ENCODE measurements at regions not wholly inside any gene's neighbourhood (a gene's known extent, or its start where the extent isn't known, plus 50 kb on each side); places are given as distances from the start of the nearest gene placed in this dataset.
"Not testable (repeated sequence)": the region's sequence is repeated elsewhere in the genome, so short reads cannot be mapped to it uniquely, and the experiment has no call there.

DNA sequence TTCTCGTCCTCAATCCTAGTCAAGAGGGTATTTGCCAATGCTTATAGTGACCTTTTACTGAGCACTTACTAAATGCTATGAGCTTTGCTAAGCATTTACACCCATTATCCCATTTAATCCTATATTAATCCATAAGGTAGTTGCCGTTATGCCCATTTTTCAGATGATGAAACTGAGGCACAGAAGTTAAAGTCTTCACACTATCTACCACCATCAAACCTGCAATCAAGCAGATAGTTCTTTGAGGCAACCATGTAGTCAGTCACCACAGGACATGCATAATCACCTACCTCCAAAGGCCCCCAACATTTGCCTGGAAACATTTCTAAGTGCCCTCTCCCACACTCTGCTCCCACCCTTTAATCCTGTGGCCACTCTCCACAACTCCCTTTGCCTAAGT lies 149.6 kb downstream of the LY86 start:
- H3K27me3 Mint-ChIP-seq = peaks cover 58% of the 10 kb centered on the region
- no peak overlapping the region for H3K27ac Mint-ChIP-seq
- no peaks in the 10 kb centered on the region for H3K36me3 Mint-ChIP-seq

DNA sequence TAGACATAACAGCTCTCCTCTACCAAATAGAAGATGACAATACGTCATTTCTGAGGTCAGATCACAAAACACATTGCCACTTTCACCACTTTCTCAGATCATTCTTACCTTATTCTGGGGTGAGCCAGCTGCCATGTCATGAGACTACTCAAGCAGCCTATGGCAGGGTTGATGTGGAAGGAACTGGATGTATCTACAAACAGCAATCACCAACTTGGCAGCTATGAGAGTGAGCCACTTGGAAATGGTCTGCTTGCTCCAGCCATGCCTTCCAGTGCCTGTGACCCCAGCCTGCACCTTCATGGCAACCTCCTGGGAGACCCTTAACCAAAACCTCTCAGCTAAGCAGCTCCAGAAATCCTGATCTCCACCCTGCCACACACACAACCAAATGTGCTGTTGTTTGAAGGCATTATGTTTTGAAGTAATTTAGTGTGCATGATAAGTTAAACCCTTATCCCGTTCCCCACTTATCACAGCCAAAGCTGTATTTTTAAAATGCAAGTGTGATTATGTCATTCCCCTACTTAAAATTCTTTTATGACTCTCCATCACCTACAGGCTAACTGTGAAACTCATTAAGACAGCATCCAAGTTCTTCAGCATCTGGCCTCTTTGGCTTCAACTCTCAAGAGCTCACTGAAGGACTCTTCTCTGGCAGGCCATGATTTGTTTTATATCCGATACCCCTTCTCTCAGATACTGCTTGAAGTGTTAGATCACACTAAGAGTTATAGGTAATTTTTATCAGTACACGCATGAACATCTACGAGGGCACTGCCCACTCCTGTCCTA lies 150.6 kb downstream of the LY86 start:
- Mint-ChIP-seq H3K9me3 (no peaks in the 10 kb centered on the region), H3K27ac (no peak overlapping the region), H3K4me3 (no peak overlapping the region), H3K36me3 (no peaks in the 10 kb centered on the region), H3K27me3 (peaks cover 48% of the 10 kb centered on the region), H3K4me1 (no peaks in the 10 kb centered on the region)
- ATAC-seq = no peak

More for the DNA sequence above, 149.6 kb downstream of the LY86 start:
- ATAC-seq = no peak
- H3K4me1 Mint-ChIP-seq = no peaks in the 10 kb centered on the region
- H3K9me3 Mint-ChIP-seq = no peaks in the 10 kb centered on the region
- H3K4me3 Mint-ChIP-seq = no peak overlapping the region

DNA sequence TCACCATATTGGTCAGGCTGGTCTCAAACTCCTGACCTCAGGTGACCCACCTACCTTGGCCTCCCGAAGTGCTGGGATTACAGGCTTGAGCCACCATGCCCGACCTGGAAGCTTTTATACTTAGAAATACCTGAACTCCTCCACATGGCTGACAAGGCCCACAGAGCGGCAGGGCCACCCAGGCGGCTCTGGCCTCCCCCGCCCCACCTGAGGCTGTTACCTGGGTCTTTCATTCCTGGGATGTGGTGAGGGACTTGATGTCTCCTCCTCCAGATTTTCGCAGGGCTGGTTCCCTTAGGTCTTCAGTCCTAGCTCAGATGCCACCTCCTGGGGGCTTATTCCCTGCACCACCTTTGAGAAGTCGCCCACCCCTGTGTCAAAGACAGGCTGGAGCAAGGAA lies 152.1 kb downstream of the LY86 start:
- Mint-ChIP-seq H3K4me1 (no peaks in the 10 kb centered on the region), H3K27me3 (peaks cover 33% of the 10 kb centered on the region), H3K9me3 (no peaks in the 10 kb centered on the region), H3K4me3 (no peak overlapping the region), H3K36me3 (no peaks in the 10 kb centered on the region), H3K27ac (no peak overlapping the region)
- no peak for ATAC-seq

DNA sequence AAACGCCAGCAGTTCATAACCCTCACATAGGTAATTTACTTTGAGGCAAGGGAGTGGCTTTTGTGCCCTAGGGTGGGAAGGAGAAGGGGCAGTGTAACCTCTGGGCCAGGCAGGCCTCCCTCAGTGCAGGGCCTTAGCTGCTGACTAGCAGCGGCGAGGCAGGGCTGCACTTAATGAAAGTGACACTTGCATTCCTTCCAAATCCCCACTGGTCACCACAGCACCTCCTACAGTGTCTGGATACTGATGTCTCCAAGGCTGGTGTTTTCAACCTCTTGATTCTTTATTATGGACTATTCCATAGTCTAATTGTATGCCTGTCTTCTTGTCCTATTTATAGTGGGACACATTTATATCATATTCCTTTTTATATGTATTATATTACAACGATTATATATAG lies 152.7 kb downstream of the LY86 start:
- H3K9me3 Mint-ChIP-seq = no peaks in the 10 kb centered on the region
- no peak for ATAC-seq
- no peaks in the 10 kb centered on the region for H3K36me3 Mint-ChIP-seq
- no peak overlapping the region for H3K4me3 Mint-ChIP-seq
- H3K27me3 Mint-ChIP-seq = peaks cover 27% of the 10 kb centered on the region
- no peaks in the 10 kb centered on the region for H3K4me1 Mint-ChIP-seq
- no peak overlapping the region for H3K27ac Mint-ChIP-seq

DNA sequence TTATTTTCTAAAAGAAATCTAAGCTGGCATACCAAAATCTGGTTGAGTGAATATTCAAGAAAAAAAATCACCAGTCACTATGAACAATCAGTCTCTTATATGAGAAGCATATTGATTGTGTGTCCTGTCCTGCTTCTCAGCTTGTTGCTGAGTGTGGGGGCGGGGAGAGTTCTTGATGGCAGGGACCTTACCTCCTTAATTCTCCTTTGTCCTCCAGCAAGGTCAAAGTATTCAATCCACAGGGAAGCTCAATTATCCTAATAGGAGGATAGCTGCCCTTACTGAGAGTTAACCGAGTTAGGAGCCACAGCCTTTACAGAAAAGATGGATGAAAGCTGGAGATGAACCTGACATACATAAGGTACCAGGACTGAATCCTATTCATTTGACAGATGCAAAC lies 154.0 kb downstream of the LY86 start:
- H3K36me3 Mint-ChIP-seq = no peaks in the 10 kb centered on the region
- no peaks in the 10 kb centered on the region for H3K9me3 Mint-ChIP-seq
- ATAC-seq = no peak
- H3K4me3 Mint-ChIP-seq = no peak overlapping the region
- peaks cover 22% of the 10 kb centered on the region for H3K27me3 Mint-ChIP-seq
- no peaks in the 10 kb centered on the region for H3K4me1 Mint-ChIP-seq
- no peak overlapping the region for H3K27ac Mint-ChIP-seq

DNA sequence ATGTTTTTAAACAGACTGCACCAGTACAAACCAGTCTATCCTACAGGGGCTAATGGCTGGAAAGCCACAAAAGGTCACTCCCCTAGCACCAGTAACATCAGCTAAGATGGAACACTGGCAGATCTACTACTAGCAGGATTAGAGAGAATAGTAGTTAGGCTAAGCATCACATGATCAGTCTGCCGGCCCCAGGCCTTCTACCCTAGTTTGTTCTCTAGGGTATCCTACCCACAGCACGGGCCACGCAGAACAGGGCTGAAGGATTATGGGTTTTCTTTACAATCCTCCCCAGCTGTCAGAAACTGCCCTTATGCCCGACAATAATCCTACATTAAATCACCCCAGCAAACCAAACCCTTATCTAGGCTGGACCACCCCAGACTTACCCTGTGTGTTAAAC lies 156.0 kb downstream of the LY86 start:
- Mint-ChIP-seq H3K9me3 (no peaks in the 10 kb centered on the region), H3K4me3 (no peak overlapping the region), H3K27me3 (peaks cover 2% of the 10 kb centered on the region), H3K36me3 (no peaks in the 10 kb centered on the region), H3K27ac (no peak overlapping the region), H3K4me1 (no peaks in the 10 kb centered on the region)
- ATAC-seq = no peak

DNA sequence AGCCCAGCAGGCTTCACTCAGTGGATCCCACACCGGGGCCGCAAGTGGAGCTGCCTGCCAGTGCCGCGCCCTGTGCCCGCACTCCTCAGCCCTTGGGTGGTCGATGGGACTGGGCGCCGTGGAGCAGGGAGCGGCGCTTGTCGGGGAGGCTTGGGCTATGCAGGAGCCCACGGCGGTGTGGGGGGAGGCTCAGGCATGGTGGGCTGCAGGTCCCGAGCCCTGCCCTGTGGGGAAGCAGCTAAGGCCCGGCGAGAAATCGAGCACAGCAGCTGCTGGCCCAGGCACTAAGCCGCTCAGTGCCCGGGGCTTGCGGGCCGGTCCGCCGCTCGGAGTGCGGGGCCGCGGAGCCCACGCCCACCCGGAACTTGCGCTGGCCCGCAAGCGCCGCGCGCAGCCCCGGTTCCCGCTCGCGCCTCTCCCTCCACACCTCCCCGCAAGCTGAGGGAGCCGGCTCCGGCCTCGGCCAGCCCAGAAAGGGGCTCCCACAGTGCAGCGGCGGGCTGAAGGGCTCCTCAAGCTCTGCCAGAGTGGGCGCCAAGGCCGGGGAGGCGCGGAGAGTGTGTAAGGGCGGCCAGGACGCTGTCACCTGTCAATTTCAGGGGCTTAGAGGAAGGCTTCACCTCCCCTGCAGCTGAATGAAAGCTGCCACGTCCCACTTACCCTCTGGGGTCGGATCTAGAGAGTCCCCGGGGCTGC lies 157.3 kb downstream of the LY86 start:
- not testable (repeated sequence) for ATAC-seq, H3K36me3 Mint-ChIP-seq

DNA sequence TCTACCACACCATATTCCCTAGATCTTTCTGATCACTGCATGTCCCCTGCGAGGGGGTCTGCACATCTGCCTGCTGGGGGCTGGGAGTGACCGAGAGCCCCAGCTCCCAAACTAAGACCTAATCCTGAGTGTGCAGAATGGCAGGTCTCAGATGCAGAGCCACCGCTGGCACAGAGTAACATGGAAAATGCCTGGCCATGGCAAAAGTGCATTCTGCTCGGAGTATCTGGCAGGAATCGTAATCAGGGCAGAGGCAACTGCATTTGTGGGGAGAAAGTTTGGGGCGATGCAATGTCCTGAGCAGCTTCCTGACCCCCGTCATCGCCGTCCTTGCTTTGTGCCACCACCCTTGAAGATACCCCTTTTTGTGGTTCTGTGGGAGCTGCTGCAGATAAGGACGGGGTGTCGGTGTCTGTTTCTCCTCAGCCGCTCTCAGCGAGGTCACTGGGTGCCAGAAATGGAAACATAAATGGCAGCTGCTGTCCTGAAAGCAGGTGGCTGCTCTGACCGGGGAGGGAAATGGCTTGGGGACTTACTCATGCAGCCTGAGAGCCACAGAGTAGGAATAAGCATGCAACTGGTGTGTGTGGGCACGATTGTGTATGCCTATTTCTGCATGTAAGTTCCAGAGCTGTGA lies 157.9 kb downstream of the LY86 start:
- H3K27ac Mint-ChIP-seq = no peak overlapping the region

More for the DNA sequence above, 157.3 kb downstream of the LY86 start:
- H3K4me3 Mint-ChIP-seq, H3K4me1 Mint-ChIP-seq, H3K9me3 Mint-ChIP-seq, H3K27ac Mint-ChIP-seq, H3K27me3 Mint-ChIP-seq: not testable (repeated sequence)

DNA sequence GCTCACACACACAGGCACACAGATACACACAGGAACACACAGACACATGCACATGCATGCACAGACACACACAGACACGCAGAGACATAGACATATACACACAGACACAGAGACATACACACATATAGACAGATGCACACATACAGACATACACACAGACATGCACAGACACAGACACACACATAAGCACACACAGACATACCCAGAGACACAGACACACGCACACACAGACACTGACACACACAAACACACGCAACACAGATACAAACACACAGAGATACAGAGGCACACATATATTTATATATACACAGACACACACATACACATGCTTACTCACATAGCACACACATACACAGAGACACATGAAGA lies 158.4 kb downstream of the LY86 start:
- Mint-ChIP-seq H3K4me1 (peaks cover 5% of the 10 kb centered on the region), H3K9me3 (no peaks in the 10 kb centered on the region), H3K36me3 (no peaks in the 10 kb centered on the region), H3K27me3 (no peaks in the 10 kb centered on the region), H3K4me3 (no peak overlapping the region), H3K27ac (no peak overlapping the region)
- no peak for ATAC-seq

More for the DNA sequence above, 157.9 kb downstream of the LY86 start:
- Mint-ChIP-seq H3K4me3 (no peak overlapping the region), H3K27me3 (no peaks in the 10 kb centered on the region), H3K9me3 (no peaks in the 10 kb centered on the region), H3K36me3 (no peaks in the 10 kb centered on the region), H3K4me1 (peaks cover 5% of the 10 kb centered on the region)
- no peak for ATAC-seq

DNA sequence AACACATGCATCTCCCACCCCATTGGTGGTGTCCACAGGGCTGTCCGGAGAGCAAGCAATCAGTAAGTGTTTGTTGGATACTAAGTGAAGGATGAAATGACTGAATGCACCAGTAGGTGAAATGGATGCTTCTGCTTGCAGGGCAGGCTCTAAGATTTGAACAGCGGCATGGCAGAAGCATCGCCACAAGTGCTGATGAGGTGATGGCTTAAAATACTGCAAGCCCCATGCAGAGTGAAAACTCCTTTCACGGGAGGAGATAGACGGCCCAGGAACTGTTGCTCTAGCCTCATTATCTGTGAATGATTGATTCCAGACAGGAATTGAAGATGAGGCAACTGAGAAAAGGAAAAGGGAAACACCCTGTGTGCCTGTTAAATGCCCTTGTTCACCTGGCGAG lies 158.9 kb downstream of the LY86 start:
- Mint-ChIP-seq H3K36me3 (no peaks in the 10 kb centered on the region), H3K4me3 (no peak overlapping the region), H3K9me3 (no peaks in the 10 kb centered on the region), H3K4me1 (peaks cover 5% of the 10 kb centered on the region), H3K27ac (no peak overlapping the region), H3K27me3 (no peaks in the 10 kb centered on the region)
- ATAC-seq = no peak

DNA sequence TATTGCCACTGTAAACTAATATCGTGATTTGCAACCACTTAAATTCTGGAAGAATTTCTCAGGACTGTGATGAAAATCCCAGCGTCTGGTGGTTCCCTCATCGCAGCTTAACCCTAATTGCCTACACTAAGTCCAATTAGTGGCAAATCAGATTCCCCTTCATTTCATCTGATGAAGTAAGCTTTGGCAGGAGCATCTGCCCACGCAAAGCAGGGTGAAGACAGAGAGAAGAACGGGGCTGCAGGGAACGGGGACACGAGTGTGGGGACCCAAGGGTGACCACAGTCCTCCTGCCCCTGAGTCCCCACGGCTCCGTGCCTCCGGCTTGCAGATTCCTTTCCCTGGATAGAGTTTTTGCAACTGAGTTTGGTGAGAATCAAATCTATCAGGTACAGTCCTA lies 159.5 kb downstream of the LY86 start:
- ATAC-seq = no peak
- Mint-ChIP-seq H3K36me3 (no peaks in the 10 kb centered on the region), H3K4me3 (no peak overlapping the region), H3K27me3 (no peaks in the 10 kb centered on the region), H3K9me3 (no peaks in the 10 kb centered on the region), H3K27ac (no peak overlapping the region), H3K4me1 (peaks cover 5% of the 10 kb centered on the region)

DNA sequence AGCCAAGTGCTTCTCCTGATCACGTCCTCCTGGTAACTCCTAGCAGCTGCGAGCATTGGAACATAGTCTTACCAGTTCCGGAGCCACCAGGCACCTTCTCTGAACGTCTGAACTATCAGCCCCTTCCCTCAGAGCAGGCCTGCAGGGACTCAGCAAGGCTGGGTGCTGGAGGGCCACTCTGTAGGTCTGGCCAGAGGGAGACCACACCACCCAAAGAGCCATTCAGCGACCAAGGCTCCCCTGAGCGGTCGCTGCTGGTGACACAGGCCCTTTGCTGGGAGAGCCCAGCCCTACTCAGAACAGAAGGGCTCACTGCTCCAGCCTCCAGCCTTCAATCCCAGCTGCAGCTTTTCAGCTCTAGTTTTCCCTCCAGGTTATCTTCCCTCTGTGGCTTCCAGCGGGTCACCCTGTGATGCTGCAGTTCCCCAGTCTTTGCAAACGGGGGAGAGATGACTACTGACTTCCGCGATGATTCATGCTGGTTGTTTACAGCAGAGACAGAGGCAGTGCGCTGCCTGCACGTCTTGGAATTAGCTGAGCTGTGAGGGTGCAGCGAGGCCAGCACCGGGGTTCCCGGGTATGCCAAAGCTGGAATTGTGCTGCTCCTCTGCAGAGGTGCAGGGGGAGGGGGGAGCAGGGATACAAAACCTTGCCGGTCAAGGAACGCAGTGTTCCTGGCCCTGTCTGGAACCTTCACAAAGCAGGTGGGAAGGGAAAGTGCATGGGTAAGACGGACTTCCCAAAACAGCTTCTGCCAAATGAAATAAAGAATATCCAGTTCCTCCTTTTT lies 161.4 kb downstream of the LY86 start:
- Mint-ChIP-seq H3K9me3 (no peaks in the 10 kb centered on the region), H3K4me1 (peaks cover 5% of the 10 kb centered on the region), H3K36me3 (no peaks in the 10 kb centered on the region), H3K27me3 (no peaks in the 10 kb centered on the region), H3K4me3 (no peak overlapping the region), H3K27ac (no peak overlapping the region)
- ATAC-seq = peak; percentile 35

DNA sequence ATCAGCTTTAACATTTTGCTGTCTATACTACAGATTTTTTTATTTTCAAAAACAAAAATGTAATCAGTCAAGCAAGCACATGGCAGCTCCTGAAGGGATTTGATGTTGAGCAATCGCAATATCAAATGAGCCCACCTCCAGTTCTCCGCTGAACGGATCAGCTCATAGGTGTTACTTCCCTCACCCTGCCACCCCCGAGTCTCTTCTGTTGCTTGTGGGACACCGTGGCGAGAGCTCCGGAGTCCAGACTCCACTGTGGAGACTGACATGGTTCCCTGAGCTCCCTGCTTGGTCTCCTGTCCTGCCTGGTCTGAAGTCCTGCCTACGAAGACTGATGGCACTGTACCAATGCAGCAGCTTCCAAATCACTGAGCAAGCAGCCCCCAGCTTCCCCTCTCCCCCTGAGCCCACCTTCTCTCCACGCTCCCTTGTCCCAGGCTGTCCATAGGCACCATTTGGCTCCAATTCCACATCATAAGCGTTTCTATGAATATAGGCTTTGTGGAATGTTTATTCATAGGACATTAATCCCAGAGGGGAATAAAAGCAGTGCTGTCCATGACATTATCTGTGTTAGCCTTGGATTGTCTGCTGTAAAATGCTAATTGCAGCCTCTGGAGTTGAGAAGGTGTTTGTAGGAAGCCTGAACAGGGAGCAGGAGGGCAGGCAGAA lies 162.2 kb downstream of the LY86 start:
- Mint-ChIP-seq H3K27ac (no peak overlapping the region), H3K9me3 (no peaks in the 10 kb centered on the region), H3K4me1 (peaks cover 5% of the 10 kb centered on the region), H3K36me3 (no peaks in the 10 kb centered on the region), H3K4me3 (no peak overlapping the region), H3K27me3 (no peaks in the 10 kb centered on the region)
- no peak for ATAC-seq

DNA sequence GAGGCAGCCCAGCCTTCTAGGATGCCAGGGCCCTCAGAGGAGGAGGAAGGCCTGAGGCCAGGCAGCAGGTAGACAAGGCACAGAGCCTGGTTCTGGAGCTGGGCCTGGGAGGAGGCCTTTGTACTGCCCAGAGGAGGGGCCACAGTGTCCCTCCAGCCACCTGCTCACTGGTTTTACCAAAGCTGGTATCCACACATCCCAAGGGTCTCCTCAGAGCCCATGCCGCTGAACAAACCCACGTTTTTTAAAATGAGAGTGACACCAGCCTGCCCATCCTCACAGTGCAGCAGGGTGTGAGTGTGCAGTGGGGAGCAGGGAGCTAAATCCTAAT lies 162.7 kb downstream of the LY86 start:
- ATAC-seq = no peak

DNA sequence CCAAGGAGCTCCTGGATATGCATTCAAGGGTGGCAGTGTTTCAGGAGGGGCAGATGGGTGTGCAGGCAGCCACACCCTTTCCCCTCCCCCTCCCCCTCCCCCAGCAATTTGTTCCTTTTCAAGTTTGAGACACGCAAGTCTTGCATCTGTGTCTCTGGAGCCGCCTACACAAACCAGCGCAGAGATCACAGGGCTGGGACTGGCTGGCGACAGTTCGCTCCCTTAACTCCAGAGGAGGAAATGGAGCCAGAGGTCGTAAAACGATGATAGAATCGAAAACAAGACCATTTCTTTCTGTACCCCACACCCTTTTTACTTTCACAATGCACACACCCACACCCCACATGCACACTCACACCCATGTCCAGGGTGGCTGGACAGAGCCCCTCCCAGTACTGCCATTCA lies 163.1 kb downstream of the LY86 start:
- peaks cover 5% of the 10 kb centered on the region for H3K4me1 Mint-ChIP-seq
- no peak for ATAC-seq
- H3K4me3 Mint-ChIP-seq = no peak overlapping the region
- no peaks in the 10 kb centered on the region for H3K27me3 Mint-ChIP-seq
- no peak overlapping the region for H3K27ac Mint-ChIP-seq
- no peaks in the 10 kb centered on the region for H3K9me3 Mint-ChIP-seq
- no peaks in the 10 kb centered on the region for H3K36me3 Mint-ChIP-seq

More for the DNA sequence above, 162.7 kb downstream of the LY86 start:
- Mint-ChIP-seq H3K4me3 (no peak overlapping the region), H3K4me1 (peaks cover 5% of the 10 kb centered on the region), H3K27me3 (no peaks in the 10 kb centered on the region), H3K36me3 (no peaks in the 10 kb centered on the region), H3K27ac (no peak overlapping the region), H3K9me3 (no peaks in the 10 kb centered on the region)
